Esophagus (tissue), 2 donors: ENCODE measurements at regions not wholly inside any gene's neighbourhood (a gene's known extent, or its start where the extent isn't known, plus 50 kb on each side); places are given as distances from the start of the nearest gene placed in this dataset.

ENCODE experiments used
- H3K27ac ChIP-seq, 2 donors: one replicate each; pipeline ENCODE4 v1.5.1; 2013; ENCODE audit warnings: low read depth in 2 of 2, mild to moderate bottlenecking in 2 of 2, inconsistent platforms in 1 of 2, low read length in 1 of 2, moderate library complexity in 1 of 2
- H3K27me3 ChIP-seq, 2 donors: one replicate each; pipeline ENCODE4 v1.6.1; 2013; ENCODE audit warnings: low read length in 2 of 2, control low read depth in 1 of 2, mild to moderate bottlenecking in 1 of 2; ENCODE audit not compliant: insufficient read depth in 2 of 2, control insufficient read depth in 1 of 2
- H3K36me3 ChIP-seq, 2 donors: one replicate each; pipeline ENCODE4 v1.6.1; 2013; ENCODE audit warnings: low read length in 1 of 2; ENCODE audit not compliant: control insufficient read depth in 2 of 2, insufficient read depth in 2 of 2
- H3K4me1 ChIP-seq, 2 donors: one replicate each; pipeline ENCODE4 v1.6.1; 2013; ENCODE audit warnings: low read length in 1 of 2; ENCODE audit not compliant: control insufficient read depth in 2 of 2, insufficient read depth in 2 of 2
- H3K4me3 ChIP-seq, 2 donors: one replicate each; pipeline ENCODE4 v1.5.1; 2013; ENCODE audit warnings: low read length in 2 of 2, mild to moderate bottlenecking in 2 of 2, low read depth in 1 of 2, moderate library complexity in 1 of 2
- H3K9me3 ChIP-seq, 2 donors: one replicate each; pipeline ENCODE4 v1.6.1; 2013; ENCODE audit warnings: mild to moderate bottlenecking in 2 of 2, low read depth in 1 of 2, low read length in 1 of 2, moderate library complexity in 1 of 2; ENCODE audit not compliant: control insufficient read depth in 2 of 2, insufficient read depth in 1 of 2
- WGBS, 2 donors: extraction: QIAGEN DNeasy Blood & Tissue Kit; methylation state at CpG; one replicate each; pipeline ENCODE4 v1.1.7; 2013; 5-methylcytosine and 5-hydroxymethylcytosine counted together
- donor health status: healthy with polysubstance abuse.
- donor health status: Bipolar disorder and iron deficiency.

- Histone ChIP-seq H3K36me3 (no peaks in the 10 kb centered on the region), H3K9me3 (peaks cover 2 to 4% of the 10 kb centered on the region in 2 donors), H3K27ac (no peak overlapping the region), H3K4me3 (no peak overlapping the region), H3K4me1 (no peaks in the 10 kb centered on the region), H3K27me3 (no peaks in the 10 kb centered on the region)
- 52 to 61% methylated on average over 3 of the region's 3 CpGs for WGBS, 2 donors
Measured at GRCh38 chr13:107518292-107518691, 697.0 kb downstream of the LIG4 start.

GRCh38 chr13:107516517-107516916, 698.8 kb downstream of the LIG4 start:
- 71 to 82% methylated on average over 4 of the region's 4 CpGs for WGBS, 2 donors
- no peaks in the 10 kb centered on the region for H3K4me1 ChIP-seq
- peaks cover 2 to 4% of the 10 kb centered on the region in 2 donors for H3K9me3 ChIP-seq
- no peaks in the 10 kb centered on the region for H3K27me3 ChIP-seq
- no peak overlapping the region for H3K27ac ChIP-seq
- H3K4me3 ChIP-seq, result no peak overlapping the region
- no peaks in the 10 kb centered on the region for H3K36me3 ChIP-seq

- no peaks in the 10 kb centered on the region for H3K27me3 ChIP-seq
- no peak overlapping the region for H3K27ac ChIP-seq
- no peak overlapping the region for H3K4me3 ChIP-seq
- peaks cover 2% of the 10 kb centered on the region in 2 donors for H3K9me3 ChIP-seq
- WGBS, 2 donors, result 88 to 90% methylated on average over 6 of the region's 6 CpGs
- no peaks in the 10 kb centered on the region for H3K4me1 ChIP-seq
- H3K36me3 ChIP-seq, result no peaks in the 10 kb centered on the region
Measured at GRCh38 chr13:107512551-107512950, 702.8 kb downstream of the LIG4 start.

- Histone ChIP-seq H3K36me3 (no peaks in the 10 kb centered on the region), H3K4me3 (no peak overlapping the region), H3K27ac (no peak overlapping the region), H3K9me3 (no peaks in the 10 kb centered on the region), H3K4me1 (no peaks in the 10 kb centered on the region), H3K27me3 (no peaks in the 10 kb centered on the region)
- 51 to 71% methylated on average over 5 of the region's 5 CpGs for WGBS, 2 donors
Measured at GRCh38 chr13:107497661-107498060, 717.7 kb downstream of the LIG4 start.

DNA sequence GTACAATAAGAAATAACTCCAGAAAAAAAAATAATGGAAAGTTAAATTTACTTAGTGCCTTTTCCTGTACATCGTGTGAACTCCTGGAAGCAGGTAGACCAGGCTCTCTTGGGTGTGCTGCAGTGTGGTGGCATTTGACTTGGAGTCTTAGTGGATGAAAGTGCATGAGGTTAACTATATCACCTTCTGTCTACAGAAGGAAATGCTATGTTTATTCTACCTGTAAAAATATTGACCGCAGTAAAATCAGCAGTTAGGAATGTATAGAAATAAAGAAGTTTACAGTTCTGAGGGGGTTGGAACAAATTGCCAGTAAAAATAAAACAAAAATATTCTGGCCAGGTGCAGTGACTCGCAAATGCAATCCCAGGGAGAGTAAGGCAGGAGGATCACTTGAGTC, 722.1 kb downstream of the LIG4 start:
- Histone ChIP-seq H3K27me3 (no peaks in the 10 kb centered on the region), H3K9me3 (no peaks in the 10 kb centered on the region), H3K4me3 (no peak overlapping the region), H3K27ac (no peak overlapping the region), H3K36me3 (no peaks in the 10 kb centered on the region), H3K4me1 (no peaks in the 10 kb centered on the region)
- WGBS, 2 donors, result 68 to 71% methylated on average over 3 of the region's 3 CpGs

DNA sequence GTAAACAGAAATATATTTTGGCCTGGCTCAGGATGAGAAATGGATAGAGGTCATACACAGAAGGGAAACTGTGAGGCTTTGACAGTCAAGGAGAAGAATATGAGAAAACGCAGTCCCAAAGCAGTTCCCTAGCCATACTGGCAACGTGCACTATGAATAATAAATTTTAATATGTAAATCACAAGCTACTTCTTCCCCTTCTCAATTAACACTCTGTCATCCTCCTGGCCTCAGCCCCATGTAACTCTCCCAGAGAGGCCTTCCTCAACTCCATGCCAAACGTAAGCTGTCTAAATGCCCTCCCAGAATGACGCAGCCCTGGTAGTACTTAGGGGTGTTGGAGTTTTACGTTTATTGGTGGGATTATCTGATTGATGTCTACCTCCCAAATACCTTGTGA, 732.6 kb downstream of the LIG4 start:
- Histone ChIP-seq H3K4me3 (no peak overlapping the region), H3K4me1 (no peaks in the 10 kb centered on the region), H3K36me3 (no peaks in the 10 kb centered on the region), H3K27me3 (no peaks in the 10 kb centered on the region), H3K9me3 (peaks cover 0 to 2% of the 10 kb centered on the region in 2 donors), H3K27ac (no peak overlapping the region)
- 68 to 73% methylated on average over 5 of the region's 5 CpGs for WGBS, 2 donors

DNA sequence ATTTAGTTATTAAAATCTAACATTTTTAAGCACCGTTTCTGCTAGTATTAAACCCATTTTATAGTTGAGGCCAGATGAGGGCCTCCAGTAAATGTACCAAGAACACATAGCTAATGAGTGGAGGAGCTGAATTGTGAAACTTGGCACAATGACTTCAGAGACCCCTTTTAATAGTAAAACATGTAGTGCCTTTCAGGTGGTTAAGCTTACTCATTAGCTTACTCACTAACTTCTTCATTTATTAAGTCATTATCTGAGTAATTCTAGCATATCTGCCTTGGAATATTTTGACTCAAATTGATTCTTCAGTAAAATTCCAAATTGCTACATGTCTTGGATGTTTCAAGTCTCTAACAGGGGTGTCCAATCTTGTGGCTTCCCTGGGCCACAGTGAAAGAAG, 735.2 kb downstream of the LIG4 start:
- 82 to 89% methylated on average over 1 of the region's 1 CpG for WGBS, 2 donors
- no peak overlapping the region for H3K4me3 ChIP-seq

GRCh38 chr13:107477772-107478379, 737.5 kb downstream of the LIG4 start:
- Histone ChIP-seq H3K9me3 (peaks cover 0 to 2% of the 10 kb centered on the region in 2 donors), H3K4me3 (no peak overlapping the region), H3K27me3 (no peaks in the 10 kb centered on the region), H3K36me3 (no peaks in the 10 kb centered on the region), H3K27ac (no peak overlapping the region), H3K4me1 (no peaks in the 10 kb centered on the region)
- WGBS, 2 donors, result 45 to 51% methylated on average over 3 of the region's 3 CpGs

More for the DNA sequence above, 735.2 kb downstream of the LIG4 start:
- Histone ChIP-seq H3K9me3 (peaks cover 0 to 2% of the 10 kb centered on the region in 2 donors), H3K36me3 (no peaks in the 10 kb centered on the region), H3K4me1 (no peaks in the 10 kb centered on the region), H3K27me3 (no peaks in the 10 kb centered on the region), H3K27ac (no peak overlapping the region)

DNA sequence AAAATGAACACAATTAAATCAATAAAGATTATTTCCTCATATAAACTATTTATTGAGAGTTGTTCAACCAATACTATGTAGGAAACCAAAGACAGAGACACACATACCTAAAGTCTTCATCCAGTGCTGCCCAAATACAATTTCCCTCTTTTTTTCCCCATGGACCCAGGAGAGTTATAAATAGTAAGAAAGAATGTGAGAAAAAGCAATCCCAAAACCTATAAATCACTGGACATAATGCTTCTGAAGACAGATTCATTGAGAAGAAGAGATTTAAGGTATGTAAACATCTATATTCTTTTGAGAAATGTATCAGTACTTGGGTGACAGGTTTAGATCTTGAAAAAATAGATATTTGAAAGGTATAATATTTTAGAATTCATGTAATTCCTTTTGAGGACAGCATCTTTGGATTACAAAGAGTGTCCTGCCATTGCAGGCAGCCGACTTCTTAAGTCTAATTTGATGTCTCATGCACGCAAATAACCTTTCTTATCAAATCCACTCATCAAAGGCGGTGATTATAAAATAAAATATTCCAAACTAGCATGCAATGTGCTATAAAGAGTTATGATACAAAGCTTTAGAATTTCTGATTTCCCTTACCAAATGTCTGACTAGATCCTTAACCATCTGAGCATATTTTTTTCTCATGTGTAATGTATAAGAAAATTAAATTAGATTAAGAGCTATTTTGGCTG, 739.4 kb downstream of the LIG4 start:
- WGBS, 2 donors, result 66 to 67% methylated on average over 3 of the region's 3 CpGs
- no peaks in the 10 kb centered on the region for H3K36me3 ChIP-seq

GRCh38 chr13:107473253-107473652, 742.1 kb downstream of the LIG4 start:
- H3K27me3 ChIP-seq, result no peaks in the 10 kb centered on the region
- no peaks in the 10 kb centered on the region for H3K4me1 ChIP-seq
- no peak overlapping the region for H3K4me3 ChIP-seq
- WGBS, 2 donors, result 89 to 94% methylated on average over 4 of the region's 4 CpGs
- H3K9me3 ChIP-seq, result no peaks in the 10 kb centered on the region
- H3K27ac ChIP-seq, result no peak overlapping the region
- H3K36me3 ChIP-seq, result no peaks in the 10 kb centered on the region

More for the DNA sequence above, 739.4 kb downstream of the LIG4 start:
- Histone ChIP-seq H3K4me3 (no peak overlapping the region), H3K27ac (no peak overlapping the region), H3K27me3 (no peaks in the 10 kb centered on the region), H3K4me1 (no peaks in the 10 kb centered on the region), H3K9me3 (no peaks in the 10 kb centered on the region)
